SIG-M5 (cell line): ENCODE measurements at regions not wholly inside any gene's neighbourhood (a gene's known extent, or its start where the extent isn't known, plus 50 kb on each side); places are given as distances from the start of the nearest gene placed in this dataset.
"Not testable (repeated sequence)": the region's sequence is repeated elsewhere in the genome, so short reads cannot be mapped to it uniquely, and the experiment has no call there.

ENCODE experiments used
- DNase-seq: peaks from one replicate; lab custom pipeline; 2025; lab: John Stamatoyannopoulos, UW

- not testable (repeated sequence) for DNase-seq
Measured at GRCh38 chr1:203998571-203998970, 74.3 kb upstream of the SOX13 start.

- no peak for DNase-seq
Measured at GRCh38 chr1:203999618-204000017, 73.3 kb upstream of the SOX13 start.

GRCh38 chr1:204001166-204001901, 71.6 kb upstream of the SOX13 start:
- DNase-seq = no peak

- no peak for DNase-seq
Measured at GRCh38 chr1:204002614-204003013, 70.3 kb upstream of the SOX13 start.

GRCh38 chr1:204003536-204003935, 69.4 kb upstream of the SOX13 start:
- DNase-seq = no peak

GRCh38 chr1:204011426-204011825, 61.5 kb upstream of the SOX13 start:
- no peak for DNase-seq

GRCh38 chr1:204013052-204013451, 59.9 kb upstream of the SOX13 start:
- no peak for DNase-seq

GRCh38 chr1:204014336-204014735, 58.6 kb upstream of the SOX13 start:
- no peak for DNase-seq

GRCh38 chr1:204014961-204015360, 58.0 kb upstream of the SOX13 start:
- not testable (repeated sequence) for DNase-seq

GRCh38 chr1:204017032-204017431, 55.9 kb upstream of the SOX13 start:
- no peak for DNase-seq

- DNase-seq = no peak
Measured at GRCh38 chr1:204018460-204018859, 54.5 kb upstream of the SOX13 start.
